ENCODE measurements at regions not wholly inside any gene's neighbourhood (a gene's known extent, or its start where the extent isn't known, plus 50 kb on each side); places are given as distances from the start of the nearest gene placed in this dataset.

DNA sequence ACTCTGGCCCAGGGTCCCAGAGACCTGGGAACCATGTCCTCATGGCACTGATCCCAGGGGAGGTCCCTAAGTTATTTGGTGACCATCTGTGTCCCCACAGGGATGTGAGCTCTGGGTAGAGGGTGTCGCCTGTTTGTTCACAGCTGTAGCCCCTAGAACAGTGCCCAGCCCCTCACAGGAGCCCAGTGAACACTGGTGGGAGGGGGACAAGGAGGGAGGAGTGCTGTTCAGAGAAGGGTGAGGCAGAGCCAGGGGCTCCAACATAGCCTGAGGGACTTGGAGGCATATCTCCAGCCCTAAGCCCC, 450.4 kb downstream of the MATN1 start:
- no peaks in the 10 kb centered on the region for H3K36me3 ChIP-seq (ENCODE audit: insufficient read depth, low read length)
- no peaks in the 10 kb centered on the region for H3K9me2 ChIP-seq (replicated peaks; ENCODE audit: insufficient read depth, low read length)
- no peak overlapping the region for H3K27ac ChIP-seq (ENCODE audit: low read length)
- no peak for DNase-seq
- no peaks in the 10 kb centered on the region for H3K4me1 ChIP-seq (ENCODE audit: low read length)
- no peak overlapping the region for H3K9ac ChIP-seq (ENCODE audit: low read length)
- no peaks in the 10 kb centered on the region for H3K79me2 ChIP-seq (ENCODE audit: low read length)
- H3K4me2 ChIP-seq (ENCODE audit: low read depth, low read length, poor library complexity, severe bottlenecking): no peak overlapping the region
- no peaks in the 10 kb centered on the region for H3K9me3 ChIP-seq (ENCODE audit: low read length)
- H2AFZ ChIP-seq (ENCODE audit: low read length): no peak overlapping the region
- no peak overlapping the region for H3K4me3 ChIP-seq (ENCODE audit: low read length)
- H3K27me3 ChIP-seq (ENCODE audit: low read length): no peaks in the 10 kb centered on the region
- H4K20me1 ChIP-seq (ENCODE audit: insufficient read depth, low read depth, low read length): no peaks in the 10 kb centered on the region

DNA sequence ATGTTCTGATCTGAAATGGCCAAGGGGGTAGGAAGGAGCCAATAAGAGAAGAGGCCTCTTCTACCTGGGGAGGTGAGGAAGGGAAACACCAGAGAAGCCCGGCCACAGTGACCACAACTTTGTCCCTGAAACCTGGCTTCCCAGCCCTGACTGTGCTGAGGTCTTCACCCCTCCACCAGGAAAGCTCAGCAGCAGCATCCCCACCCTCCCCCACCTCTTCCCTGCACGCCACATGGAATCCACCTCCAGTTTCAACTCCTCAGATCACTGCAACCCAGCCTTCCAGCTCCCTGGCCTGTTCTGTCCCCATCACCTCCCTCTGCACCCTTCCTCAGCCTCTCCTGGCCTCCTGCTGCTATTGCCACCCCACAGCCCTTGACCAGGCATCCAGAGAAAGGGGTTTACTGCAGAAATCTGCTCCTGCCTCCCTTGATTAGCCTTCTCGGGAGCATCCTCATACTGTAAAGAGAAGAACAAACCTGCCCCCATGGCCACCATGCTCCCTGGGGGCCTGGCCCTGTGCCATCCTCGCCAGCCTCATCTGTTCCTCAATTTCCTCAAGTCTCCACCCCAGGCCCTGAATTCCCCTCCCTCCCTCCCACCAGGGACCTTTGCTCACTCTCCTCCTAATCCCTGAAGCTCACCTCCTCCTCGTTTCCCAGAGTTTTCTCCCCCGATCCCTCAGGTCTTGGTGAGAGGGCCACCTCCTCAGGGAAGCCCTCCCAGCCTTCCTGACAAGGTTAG, 450.9 kb downstream of the MATN1 start:
- no peaks in the 10 kb centered on the region for H3K79me2 ChIP-seq (ENCODE audit: low read length)
- no peaks in the 10 kb centered on the region for H4K20me1 ChIP-seq (ENCODE audit: insufficient read depth, low read depth, low read length)
- no peaks in the 10 kb centered on the region for H3K27me3 ChIP-seq (ENCODE audit: low read length)
- no peak overlapping the region for H3K27ac ChIP-seq (ENCODE audit: low read length)
- no peak overlapping the region for H3K4me2 ChIP-seq (ENCODE audit: low read depth, low read length, poor library complexity, severe bottlenecking)
- no peak overlapping the region for H2AFZ ChIP-seq (ENCODE audit: low read length)
- H3K36me3 ChIP-seq (ENCODE audit: insufficient read depth, low read length): no peaks in the 10 kb centered on the region
- no peak overlapping the region for H3K9ac ChIP-seq (ENCODE audit: low read length)
- no peak for DNase-seq
- no peak overlapping the region for H3K4me3 ChIP-seq (ENCODE audit: low read length)
- H3K9me3 ChIP-seq (ENCODE audit: low read length): no peaks in the 10 kb centered on the region
- H3K4me1 ChIP-seq (ENCODE audit: low read length): no peaks in the 10 kb centered on the region
- H3K9me2 ChIP-seq (replicated peaks; ENCODE audit: insufficient read depth, low read length): no peaks in the 10 kb centered on the region

DNA sequence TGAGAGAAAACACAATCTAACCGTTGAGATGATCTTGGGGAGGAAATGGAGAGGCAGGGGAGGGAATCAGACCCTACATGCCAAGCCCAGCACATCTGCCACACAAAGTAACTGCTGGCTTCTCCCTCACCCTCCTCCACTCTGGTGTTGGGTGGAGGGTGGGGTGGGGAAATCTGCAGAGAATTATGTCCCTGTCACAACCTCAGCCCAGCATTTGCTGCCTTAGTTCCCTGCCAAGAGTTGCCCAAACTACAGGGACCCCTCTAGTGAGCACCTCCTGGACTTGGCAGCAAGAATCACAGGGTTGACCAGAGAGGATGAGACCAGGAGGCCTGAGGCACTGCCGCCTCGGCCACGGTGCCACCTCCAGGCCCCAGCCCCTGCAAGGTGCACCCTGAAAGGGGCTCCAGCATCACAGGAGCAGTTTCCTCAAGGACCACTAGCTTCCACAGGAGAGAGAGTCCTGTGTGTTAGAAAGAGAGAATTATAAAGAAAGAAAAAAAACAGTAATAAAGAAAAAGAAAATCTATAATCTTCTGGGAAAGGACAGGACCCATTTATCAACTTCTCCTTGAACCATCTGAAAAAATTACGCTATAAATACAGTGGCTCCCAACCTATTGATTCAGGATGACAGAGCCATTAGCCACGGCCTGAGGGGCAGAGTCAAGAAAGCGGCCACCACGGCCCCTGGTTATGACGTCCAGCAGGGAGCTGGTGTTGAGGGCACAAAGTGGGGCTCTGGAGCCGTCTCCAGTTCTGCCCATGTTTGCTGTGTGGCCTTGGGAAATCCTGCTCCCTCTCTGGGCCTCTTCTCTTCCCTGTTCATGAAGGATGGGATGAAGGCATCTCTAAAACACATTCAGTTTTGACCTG, 451.7 kb downstream of the MATN1 start:
- Histone ChIP-seq H4K20me1 (ENCODE audit: insufficient read depth, low read depth, low read length) (no peaks in the 10 kb centered on the region), H3K9ac (ENCODE audit: low read length) (no peak overlapping the region), H3K9me2 (replicated peaks; ENCODE audit: insufficient read depth, low read length) (no peaks in the 10 kb centered on the region), H3K4me2 (ENCODE audit: low read depth, low read length, poor library complexity, severe bottlenecking) (no peak overlapping the region), H3K79me2 (ENCODE audit: low read length) (no peaks in the 10 kb centered on the region), H3K9me3 (ENCODE audit: low read length) (no peaks in the 10 kb centered on the region), H3K4me3 (ENCODE audit: low read length) (no peak overlapping the region), H2AFZ (ENCODE audit: low read length) (no peak overlapping the region), H3K36me3 (ENCODE audit: insufficient read depth, low read length) (no peaks in the 10 kb centered on the region), H3K27ac (ENCODE audit: low read length) (no peak overlapping the region), H3K4me1 (ENCODE audit: low read length) (no peaks in the 10 kb centered on the region), H3K27me3 (ENCODE audit: low read length) (no peaks in the 10 kb centered on the region)
- no peak for DNase-seq

DNA sequence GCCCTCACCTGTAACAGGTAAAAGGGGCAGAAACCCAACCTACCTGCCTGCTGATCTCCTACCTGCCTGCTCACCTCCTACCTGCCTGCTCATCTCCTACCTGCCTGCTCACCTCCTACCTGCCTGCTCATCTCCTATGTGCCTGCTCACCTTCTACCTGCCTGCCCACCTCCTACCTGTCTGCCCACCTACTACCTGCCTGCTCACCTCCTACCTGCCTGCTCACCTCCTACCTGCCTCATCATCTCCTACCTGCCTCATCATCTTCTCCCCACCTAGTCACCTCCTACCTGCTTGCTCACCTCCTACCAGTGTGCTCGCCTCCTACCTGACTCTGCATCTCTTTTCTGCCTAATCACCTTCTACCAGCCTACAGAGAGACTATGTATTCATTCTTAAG, 452.9 kb downstream of the MATN1 start:
- H4K20me1 ChIP-seq (ENCODE audit: insufficient read depth, low read depth, low read length): no peaks in the 10 kb centered on the region

DNA sequence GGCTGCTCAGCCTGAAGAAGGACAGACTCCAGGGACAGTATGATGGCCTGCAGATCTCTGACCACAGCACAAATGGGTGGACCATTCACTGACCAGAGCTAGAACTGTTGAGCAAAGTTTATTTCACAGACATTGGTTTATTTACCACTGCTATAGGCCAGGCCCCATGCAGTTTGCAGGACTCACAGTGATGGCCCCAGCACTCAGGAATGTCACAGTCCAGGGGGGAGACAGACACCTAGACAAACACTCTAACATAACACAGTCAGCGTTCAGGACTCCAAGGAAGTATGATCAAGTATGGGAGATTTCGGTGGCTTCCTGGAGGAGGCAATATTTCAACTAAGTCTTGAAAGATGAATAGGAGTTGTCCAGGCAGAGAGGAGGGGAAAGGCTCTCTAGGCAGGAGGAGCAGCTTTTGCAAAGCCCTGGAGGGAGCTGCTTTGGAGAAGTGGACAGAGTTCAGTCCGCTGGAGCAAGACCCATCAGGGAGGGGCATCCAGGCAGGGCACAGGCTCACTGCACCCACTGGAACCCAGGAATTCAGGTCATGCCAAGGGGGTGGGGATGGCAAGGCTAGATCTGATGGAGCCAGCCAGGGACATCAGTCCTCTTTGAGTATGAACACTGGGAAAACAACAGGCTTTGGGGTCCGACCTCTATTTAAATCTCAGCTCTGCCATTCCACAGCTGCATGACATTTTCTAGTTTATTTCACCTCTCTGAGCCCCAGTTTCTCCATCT, 454.3 kb downstream of the MATN1 start:
- no peaks in the 10 kb centered on the region for H3K9me3 ChIP-seq (ENCODE audit: low read length)
- H2AFZ ChIP-seq (ENCODE audit: low read length): no peak overlapping the region
- H3K27me3 ChIP-seq (ENCODE audit: low read length): no peaks in the 10 kb centered on the region
- no peak overlapping the region for H3K4me2 ChIP-seq (ENCODE audit: low read depth, low read length, poor library complexity, severe bottlenecking)
- no peak for DNase-seq
- no peaks in the 10 kb centered on the region for H3K4me1 ChIP-seq (ENCODE audit: low read length)
- H3K36me3 ChIP-seq (ENCODE audit: insufficient read depth, low read length): no peaks in the 10 kb centered on the region
- H3K9ac ChIP-seq (ENCODE audit: low read length): no peak overlapping the region
- no peaks in the 10 kb centered on the region for H3K79me2 ChIP-seq (ENCODE audit: low read length)
- no peaks in the 10 kb centered on the region for H4K20me1 ChIP-seq (ENCODE audit: insufficient read depth, low read depth, low read length)
- no peak overlapping the region for H3K4me3 ChIP-seq (ENCODE audit: low read length)
- no peaks in the 10 kb centered on the region for H3K9me2 ChIP-seq (replicated peaks; ENCODE audit: insufficient read depth, low read length)
- no peak overlapping the region for H3K27ac ChIP-seq (ENCODE audit: low read length)

More for the DNA sequence above, 452.9 kb downstream of the MATN1 start:
- H3K4me1 ChIP-seq (ENCODE audit: low read length): no peaks in the 10 kb centered on the region
- no peak overlapping the region for H3K9ac ChIP-seq (ENCODE audit: low read length)
- H3K4me2 ChIP-seq (ENCODE audit: low read depth, low read length, poor library complexity, severe bottlenecking): no peak overlapping the region
- H3K36me3 ChIP-seq (ENCODE audit: insufficient read depth, low read length): no peaks in the 10 kb centered on the region
- no peaks in the 10 kb centered on the region for H3K27me3 ChIP-seq (ENCODE audit: low read length)
- no peaks in the 10 kb centered on the region for H3K9me3 ChIP-seq (ENCODE audit: low read length)
- no peak for DNase-seq
- no peaks in the 10 kb centered on the region for H3K9me2 ChIP-seq (replicated peaks; ENCODE audit: insufficient read depth, low read length)
- H3K4me3 ChIP-seq (ENCODE audit: low read length): no peak overlapping the region
- H2AFZ ChIP-seq (ENCODE audit: low read length): no peak overlapping the region
- no peaks in the 10 kb centered on the region for H3K79me2 ChIP-seq (ENCODE audit: low read length)
- no peak overlapping the region for H3K27ac ChIP-seq (ENCODE audit: low read length)

DNA sequence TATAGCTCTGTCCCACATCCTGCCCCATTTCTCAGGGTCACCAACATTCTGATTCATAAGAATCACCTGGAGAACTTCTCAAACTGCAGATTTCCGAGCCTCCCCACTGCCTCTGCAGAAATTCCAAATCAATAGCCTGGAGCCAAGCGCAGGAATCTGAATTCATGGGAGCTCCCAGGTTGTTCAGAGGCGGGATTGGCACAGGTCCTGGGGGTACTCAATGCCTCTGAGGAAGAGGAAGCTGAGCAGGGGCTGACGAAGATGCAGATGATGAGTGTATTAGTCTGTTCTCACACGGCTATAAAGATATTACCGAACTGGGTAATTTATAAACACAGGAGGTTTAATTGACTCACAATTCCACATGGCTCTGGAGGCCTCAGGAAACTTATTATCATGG, 455.5 kb downstream of the MATN1 start:
- no peaks in the 10 kb centered on the region for H3K9me3 ChIP-seq (ENCODE audit: low read length)
- no peaks in the 10 kb centered on the region for H3K9me2 ChIP-seq (replicated peaks; ENCODE audit: insufficient read depth, low read length)
- no peak overlapping the region for H3K9ac ChIP-seq (ENCODE audit: low read length)
- H3K36me3 ChIP-seq (ENCODE audit: insufficient read depth, low read length): no peaks in the 10 kb centered on the region
- no peaks in the 10 kb centered on the region for H3K79me2 ChIP-seq (ENCODE audit: low read length)
- no peak overlapping the region for H2AFZ ChIP-seq (ENCODE audit: low read length)
- H3K27ac ChIP-seq (ENCODE audit: low read length): no peak overlapping the region
- DNase-seq: no peak
- no peak overlapping the region for H3K4me2 ChIP-seq (ENCODE audit: low read depth, low read length, poor library complexity, severe bottlenecking)
- no peaks in the 10 kb centered on the region for H3K27me3 ChIP-seq (ENCODE audit: low read length)
- H3K4me3 ChIP-seq (ENCODE audit: low read length): no peak overlapping the region
- no peaks in the 10 kb centered on the region for H4K20me1 ChIP-seq (ENCODE audit: insufficient read depth, low read depth, low read length)
- H3K4me1 ChIP-seq (ENCODE audit: low read length): no peaks in the 10 kb centered on the region

DNA sequence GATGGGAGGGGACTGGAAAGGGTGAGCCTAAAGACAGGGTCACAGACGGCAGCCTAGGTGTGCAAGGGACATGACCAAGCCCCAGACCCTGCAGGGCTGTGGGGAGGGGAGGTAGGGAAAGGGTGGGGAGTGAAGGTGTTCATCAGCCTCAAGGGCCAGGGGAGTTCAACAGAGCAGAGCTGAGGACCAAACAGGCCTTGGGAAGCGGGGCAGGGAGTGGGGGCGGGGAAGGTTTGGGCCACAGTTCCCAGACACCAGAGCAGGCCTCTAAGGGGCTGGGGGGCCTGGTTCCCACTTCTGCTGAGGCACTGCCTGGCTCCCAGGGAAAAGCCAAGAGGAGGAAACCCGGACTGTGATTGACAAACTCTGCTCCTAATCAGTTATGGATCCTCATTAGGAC, 456.3 kb downstream of the MATN1 start:
- H3K9ac ChIP-seq (ENCODE audit: low read length): no peak overlapping the region
- no peaks in the 10 kb centered on the region for H3K36me3 ChIP-seq (ENCODE audit: insufficient read depth, low read length)
- H3K27me3 ChIP-seq (ENCODE audit: low read length): no peaks in the 10 kb centered on the region
- H3K4me2 ChIP-seq (ENCODE audit: low read depth, low read length, poor library complexity, severe bottlenecking): no peak overlapping the region
- no peak overlapping the region for H3K4me3 ChIP-seq (ENCODE audit: low read length)
- H4K20me1 ChIP-seq (ENCODE audit: insufficient read depth, low read depth, low read length): no peaks in the 10 kb centered on the region
- no peak overlapping the region for H3K27ac ChIP-seq (ENCODE audit: low read length)
- no peak overlapping the region for H2AFZ ChIP-seq (ENCODE audit: low read length)
- no peaks in the 10 kb centered on the region for H3K4me1 ChIP-seq (ENCODE audit: low read length)
- no peaks in the 10 kb centered on the region for H3K9me2 ChIP-seq (replicated peaks; ENCODE audit: insufficient read depth, low read length)
- H3K79me2 ChIP-seq (ENCODE audit: low read length): no peaks in the 10 kb centered on the region
- H3K9me3 ChIP-seq (ENCODE audit: low read length): no peaks in the 10 kb centered on the region
- no peak for DNase-seq
